ENCODE measurements at regions not wholly inside any gene's neighbourhood (a gene's known extent, or its start where the extent isn't known, plus 50 kb on each side); places are given as distances from the start of the nearest gene placed in this dataset.
"Not testable (repeated sequence)": the region's sequence is repeated elsewhere in the genome, so short reads cannot be mapped to it uniquely, and the experiment has no call there.

DNA sequence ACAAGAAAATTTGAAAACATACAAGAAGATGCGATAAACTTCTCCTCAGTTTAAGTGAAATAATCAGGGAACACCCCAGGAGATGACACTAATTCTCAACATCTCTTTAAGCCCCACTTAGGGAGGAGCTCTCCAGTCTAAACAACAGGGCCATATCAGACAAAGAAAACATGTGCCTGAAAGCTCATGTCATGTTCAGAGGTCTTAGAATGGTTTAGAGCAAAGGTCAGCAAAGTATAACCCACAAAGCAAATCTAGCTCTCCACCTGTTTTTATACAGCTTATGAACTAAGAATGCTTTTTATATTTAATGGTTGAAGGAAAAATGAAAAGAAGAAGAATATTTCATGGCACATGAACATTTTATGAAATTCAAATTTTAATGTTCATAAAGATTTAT lies 155.6 kb upstream of the NOL4 start:
- no peak for DNase-seq (ENCODE audit: extremely low read depth, low read depth)
- TF ChIP-seq, protein P1, sequence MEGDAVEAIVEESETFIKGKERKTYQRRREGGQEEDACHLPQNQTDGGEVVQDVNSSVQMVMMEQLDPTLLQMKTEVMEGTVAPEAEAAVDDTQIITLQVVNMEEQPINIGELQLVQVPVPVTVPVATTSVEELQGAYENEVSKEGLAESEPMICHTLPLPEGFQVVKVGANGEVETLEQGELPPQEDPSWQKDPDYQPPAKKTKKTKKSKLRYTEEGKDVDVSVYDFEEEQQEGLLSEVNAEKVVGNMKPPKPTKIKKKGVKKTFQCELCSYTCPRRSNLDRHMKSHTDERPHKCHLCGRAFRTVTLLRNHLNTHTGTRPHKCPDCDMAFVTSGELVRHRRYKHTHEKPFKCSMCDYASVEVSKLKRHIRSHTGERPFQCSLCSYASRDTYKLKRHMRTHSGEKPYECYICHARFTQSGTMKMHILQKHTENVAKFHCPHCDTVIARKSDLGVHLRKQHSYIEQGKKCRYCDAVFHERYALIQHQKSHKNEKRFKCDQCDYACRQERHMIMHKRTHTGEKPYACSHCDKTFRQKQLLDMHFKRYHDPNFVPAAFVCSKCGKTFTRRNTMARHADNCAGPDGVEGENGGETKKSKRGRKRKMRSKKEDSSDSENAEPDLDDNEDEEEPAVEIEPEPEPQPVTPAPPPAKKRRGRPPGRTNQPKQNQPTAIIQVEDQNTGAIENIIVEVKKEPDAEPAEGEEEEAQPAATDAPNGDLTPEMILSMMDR (IDR thresholded peaks at IDR 0.05; ENCODE audit: low read depth, low read length) = no peak

DNA sequence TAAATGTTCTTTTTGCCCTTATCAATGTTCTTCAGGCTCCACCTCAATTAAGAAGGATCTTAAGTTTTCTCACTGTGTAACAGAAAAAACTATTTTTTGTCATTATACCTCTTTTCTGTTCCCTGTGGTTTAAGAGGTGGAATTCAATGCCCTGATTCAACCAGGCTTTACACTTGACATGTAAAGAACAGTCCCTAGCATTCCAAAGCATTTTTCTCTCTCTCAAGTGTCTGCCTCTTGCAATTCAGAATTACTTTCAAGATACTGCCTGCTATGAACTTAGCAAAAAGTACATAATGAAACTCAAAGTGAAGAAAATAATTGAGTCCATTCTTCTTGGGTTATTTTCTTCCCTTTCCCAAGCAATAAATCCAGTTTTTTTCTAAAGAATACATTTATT lies 160.6 kb upstream of the NOL4 start:
- TF ChIP-seq, protein P1 (IDR thresholded peaks at IDR 0.05; ENCODE audit: low read depth, low read length) = no peak
- no peak for DNase-seq (ENCODE audit: extremely low read depth, low read depth)

DNA sequence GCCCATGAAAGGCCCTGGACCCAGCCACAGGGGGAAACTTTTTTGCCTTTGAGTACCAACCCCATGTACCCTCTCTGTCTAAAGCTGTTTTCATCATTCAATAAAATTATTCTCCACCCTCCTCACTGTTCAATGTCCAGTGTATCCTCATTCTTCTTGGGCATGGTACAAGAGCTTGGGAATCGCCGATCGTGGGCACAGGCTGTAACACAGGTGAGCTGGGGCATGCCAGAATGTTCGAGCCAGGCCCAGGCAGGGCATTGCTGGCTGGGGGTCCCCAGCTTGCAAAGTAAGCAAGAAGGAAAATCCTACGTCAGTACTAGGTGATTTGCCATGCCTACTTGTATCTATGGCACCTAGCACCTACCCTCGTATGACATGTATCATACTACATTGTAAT lies 162.1 kb upstream of the NOL4 start:
- DNase-seq (ENCODE audit: extremely low read depth, low read depth) = no peak
- TF ChIP-seq, protein P1 (IDR thresholded peaks at IDR 0.05; ENCODE audit: low read depth, low read length) = no peak

DNA sequence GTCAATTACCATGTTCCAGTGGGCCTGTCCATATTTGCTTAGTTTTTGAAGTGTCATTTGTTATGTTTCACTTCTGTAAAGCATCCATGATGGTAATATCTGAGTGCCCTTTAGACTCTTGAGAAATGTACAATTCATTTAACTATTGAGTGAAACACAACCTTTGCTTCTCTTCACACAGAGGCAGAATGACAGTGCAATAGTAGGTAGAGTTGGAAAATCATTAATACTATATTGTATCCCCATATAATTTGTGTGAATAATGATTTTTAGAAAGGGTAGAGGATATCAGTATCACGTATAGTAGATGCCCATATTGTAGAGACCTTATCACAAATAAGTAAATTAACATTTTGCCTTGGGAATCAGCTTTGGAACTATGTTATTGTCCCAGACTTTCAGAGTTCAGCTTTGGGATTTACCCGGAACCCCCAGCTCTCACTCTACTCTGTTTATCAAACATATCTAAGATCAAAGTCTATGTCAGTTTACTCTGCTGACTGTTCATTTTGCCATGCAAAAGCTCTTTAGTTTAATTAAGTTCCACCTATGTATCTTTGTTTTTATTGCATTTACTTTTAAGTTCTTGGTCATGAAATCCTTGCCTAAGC lies 172.7 kb upstream of the NOL4 start:
- no peak for DNase-seq (ENCODE audit: extremely low read depth, low read depth)
- TF ChIP-seq, protein P1 (IDR thresholded peaks at IDR 0.05; ENCODE audit: low read depth, low read length) = no peak

DNA sequence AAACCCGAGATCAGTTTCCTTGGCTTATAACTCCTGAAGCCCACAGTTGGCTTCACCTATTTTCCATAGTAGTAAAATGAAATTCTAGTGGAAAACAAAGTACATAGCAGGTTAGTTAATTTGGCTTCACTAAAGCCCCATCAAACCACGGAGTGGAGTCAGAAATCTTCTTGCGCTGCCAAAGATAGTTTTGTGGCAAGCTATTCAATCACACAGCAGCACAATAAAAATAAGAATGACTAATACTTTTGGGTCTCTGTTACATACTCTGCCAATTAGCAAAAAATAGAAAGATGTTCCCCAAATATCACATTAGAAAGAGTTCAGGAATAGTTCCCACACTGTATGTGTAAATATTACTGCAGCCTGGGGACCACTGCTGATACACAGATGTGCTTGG lies 175.2 kb upstream of the NOL4 start:
- TF ChIP-seq, protein P1 (IDR thresholded peaks at IDR 0.05; ENCODE audit: low read depth, low read length) = no peak
- DNase-seq (ENCODE audit: extremely low read depth, low read depth) = no peak

DNA sequence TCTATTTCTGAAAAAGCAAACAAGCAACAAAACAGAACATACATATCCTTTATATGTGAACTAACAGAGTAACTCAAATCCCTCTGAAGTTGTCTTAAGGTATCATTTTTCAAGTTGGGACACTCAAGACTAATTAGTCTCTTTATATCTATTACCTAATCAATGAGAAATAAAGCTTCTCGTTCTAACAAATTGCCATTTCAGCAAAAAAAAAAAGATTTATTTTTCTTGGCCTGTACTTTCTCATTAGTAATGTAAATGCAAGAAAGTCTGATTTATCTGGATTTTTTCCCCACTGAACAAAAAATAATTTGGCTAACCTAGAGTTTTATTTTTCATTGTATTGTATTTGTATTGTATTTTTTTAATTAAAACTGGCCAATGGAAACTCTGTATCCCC lies 176.1 kb upstream of the NOL4 start:
- DNase-seq (ENCODE audit: extremely low read depth, low read depth) = no peak
- TF ChIP-seq, protein P1 (IDR thresholded peaks at IDR 0.05; ENCODE audit: low read depth, low read length) = no peak

DNA sequence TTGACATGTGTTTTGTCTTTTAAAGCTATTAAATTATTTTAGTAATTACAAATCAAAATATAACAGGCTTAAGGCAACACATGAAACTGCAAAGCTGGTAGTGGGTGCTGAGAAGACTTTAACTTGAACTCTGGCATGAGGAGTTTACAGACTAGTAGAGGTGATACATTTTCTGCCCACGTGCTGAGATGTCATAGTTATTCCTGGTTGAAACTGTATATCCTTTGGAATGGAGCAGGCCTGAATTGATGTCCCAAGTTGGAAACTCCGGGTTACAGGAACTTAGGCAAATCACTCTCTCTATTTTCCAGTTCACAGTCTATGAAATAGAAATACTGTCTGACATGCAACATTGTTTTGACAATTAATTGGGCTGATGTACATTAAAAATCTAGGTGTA lies 177.1 kb upstream of the NOL4 start:
- DNase-seq (ENCODE audit: extremely low read depth, low read depth) = no peak
- TF ChIP-seq, protein P1 (IDR thresholded peaks at IDR 0.05; ENCODE audit: low read depth, low read length) = no peak

DNA sequence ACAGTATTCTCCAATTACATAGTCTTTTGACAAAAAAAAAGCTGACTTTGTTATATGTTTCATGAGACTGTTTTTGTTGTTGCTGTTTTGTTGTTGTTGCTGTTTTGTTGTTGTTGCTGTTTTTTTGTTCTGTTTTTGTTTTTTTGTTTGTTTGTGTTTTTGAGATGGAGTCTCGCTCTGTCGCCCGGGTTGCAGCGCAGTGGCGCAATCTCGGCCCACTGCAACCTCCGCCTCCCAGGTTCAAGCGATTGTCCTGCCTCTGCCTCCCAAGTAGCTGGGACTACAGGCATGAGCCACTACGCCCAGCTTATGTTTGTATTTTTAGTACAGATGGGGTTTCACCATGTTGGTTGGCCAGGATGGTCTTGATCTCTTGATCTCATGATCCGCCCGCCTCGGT lies 182.8 kb upstream of the NOL4 start:
- DNase-seq (ENCODE audit: extremely low read depth, low read depth) = not testable (repeated sequence)

Measured in AG09319 (cell line).